ENCODE measurements at regions not wholly inside any gene's neighbourhood (a gene's known extent, or its start where the extent isn't known, plus 50 kb on each side); places are given as distances from the start of the nearest gene placed in this dataset.

GRCh38 chr4:115501656-115502055 lies 388.2 kb upstream of the NDST4 start:
- TF ChIP-seq POLR2A (IDR thresholded peaks at IDR 0.05), result no peak
- TF ChIP-seq CTCF (IDR thresholded peaks at IDR 0.05), result no peak

Data from transverse colon (tissue), 3 donors.